ENCODE measurements at regions not wholly inside any gene's neighbourhood (a gene's known extent, or its start where the extent isn't known, plus 50 kb on each side); places are given as distances from the start of the nearest gene placed in this dataset.

DNA sequence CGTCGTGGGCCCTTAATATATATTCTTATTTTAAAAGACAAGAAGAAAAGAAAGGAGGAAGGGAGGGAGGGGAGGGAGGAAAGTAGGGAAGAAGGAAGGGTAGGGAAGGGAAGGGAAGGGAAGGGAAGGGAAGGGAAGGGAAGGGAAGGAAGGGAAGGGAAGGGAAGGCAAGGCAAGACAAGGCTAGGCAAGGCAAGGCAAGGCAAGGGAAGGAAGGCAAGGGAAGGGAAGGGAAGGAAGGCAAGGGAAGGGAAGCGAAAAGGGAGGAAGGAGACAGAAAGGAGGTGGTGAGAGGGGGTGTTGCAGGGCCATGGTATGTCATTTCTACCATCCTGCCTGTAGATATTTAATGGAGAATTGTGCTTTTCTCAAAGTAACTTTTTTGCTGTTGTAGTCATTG lies 83.9 kb upstream of the BTBD3 start:
- ATAC-seq (ENCODE audit: low read depth) (no peak), DNase-seq (no peak)
- Histone ChIP-seq H3K27me3 (ENCODE audit: control insufficient read depth, insufficient read depth, low read length) (no peaks in the 10 kb centered on the region), H2BK120ac (ENCODE audit: low read depth, low read length) (no peak overlapping the region), H3K18ac (ENCODE audit: low read depth, low read length) (no peak overlapping the region), H3K4ac (ENCODE audit: low read depth, low read length) (no peak overlapping the region), H3K4me2 (ENCODE audit: low read depth, low read length) (no peak overlapping the region), H3K4me3 (ENCODE audit: insufficient read depth, low read depth, low read length) (no peak overlapping the region), H2BK15ac (ENCODE audit: low read depth, low read length) (no peak overlapping the region), H3K79me1 (ENCODE audit: low read depth in 1 of 2, low read length in 2 of 2) (no peaks in the 10 kb centered on the region), H3K9ac (ENCODE audit: low read depth, low read length) (no peak overlapping the region), H4K5ac (ENCODE audit: low read depth, low read length) (no peak overlapping the region), H3K4me1 (ENCODE audit: control insufficient read depth, insufficient read depth, low read length) (peaks cover 1% of the 10 kb centered on the region; the same call in 1 of the 2 replicates), H3K23ac (ENCODE audit: low read depth, low read length) (no peak overlapping the region), H3K27ac (ENCODE audit: insufficient read depth, low read length) (no peak overlapping the region), H3K36me3 (ENCODE audit: control insufficient read depth, insufficient read depth, low read length) (no peaks in the 10 kb centered on the region), H3K14ac (replicated peaks; ENCODE audit: low read depth, low read length) (no peak overlapping the region), H2BK20ac (ENCODE audit: low read depth, low read length) (no peak overlapping the region), H2AK9ac (replicated peaks; ENCODE audit: low read depth, low read length, poor library complexity) (no peak overlapping the region), H3K9me1 (ENCODE audit: insufficient read depth, low read length) (no peaks in the 10 kb centered on the region), H4K8ac (ENCODE audit: low read depth in 2 of 2, low read length in 2 of 2) (no peak overlapping the region), H2AK5ac (ENCODE audit: low read depth, low read length) (peak overlapping the region; percentile 68; the same call in 1 of the 2 replicates), H2AFZ (replicated peaks; ENCODE audit: low read length, poor library complexity) (no peak overlapping the region), H2BK5ac (ENCODE audit: low read depth, low read length, poor library complexity, severe bottlenecking) (no peak overlapping the region), H4K20me1 (ENCODE audit: insufficient read depth, low read length) (no peaks in the 10 kb centered on the region), H3K56ac (ENCODE audit: extremely low read depth, insufficient read depth, low read length) (no peak overlapping the region), H3K9me3 (ENCODE audit: control insufficient read depth, insufficient read depth, low read length) (peaks cover 2% of the 10 kb centered on the region; the same call in 1 of the 2 replicates), H4K91ac (ENCODE audit: insufficient read depth, low read depth, low read length) (no peak overlapping the region)
- POLR2A ChIA-PET (ENCODE audit: unreplicated experiment), result no interaction called here
- in situ Hi-C loops (cut with MboI; ENCODE audit: low sequenced_read_pairs) (no loop called here), dilution Hi-C loops (cut with HindIII; ENCODE audit: low sequenced_read_pairs, unreplicated experiment) (no loop called here), intact Hi-C loops (cut with micrococcal nuclease) (no loop called here)
- no CpG with 5 or more reads among the region's 3 CpGs for WGBS, 2 experiments (ENCODE audit: extremely low coverage in 2 of 2, insufficient read length in 1 of 2)
- CTCF ChIA-PET, result no interaction called here
- TF ChIP-seq, protein P1, sequence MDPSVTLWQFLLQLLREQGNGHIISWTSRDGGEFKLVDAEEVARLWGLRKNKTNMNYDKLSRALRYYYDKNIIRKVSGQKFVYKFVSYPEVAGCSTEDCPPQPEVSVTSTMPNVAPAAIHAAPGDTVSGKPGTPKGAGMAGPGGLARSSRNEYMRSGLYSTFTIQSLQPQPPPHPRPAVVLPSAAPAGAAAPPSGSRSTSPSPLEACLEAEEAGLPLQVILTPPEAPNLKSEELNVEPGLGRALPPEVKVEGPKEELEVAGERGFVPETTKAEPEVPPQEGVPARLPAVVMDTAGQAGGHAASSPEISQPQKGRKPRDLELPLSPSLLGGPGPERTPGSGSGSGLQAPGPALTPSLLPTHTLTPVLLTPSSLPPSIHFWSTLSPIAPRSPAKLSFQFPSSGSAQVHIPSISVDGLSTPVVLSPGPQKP (IDR thresholded peaks at IDR 0.05; ENCODE audit: borderline replicate concordance, low read depth, low read length), result no peak
- TF ChIP-seq FOS (IDR thresholded peaks at IDR 0.05; ENCODE audit: low read depth, low read length) (no peak), RFX5 (IDR thresholded peaks at IDR 0.05; ENCODE audit: low read depth, low read length) (no peak)
- no TSS peak for BruUV-seq (replicated peaks)
